HG02884 (cell line): ENCODE measurements at regions not wholly inside any gene's neighbourhood (a gene's known extent, or its start where the extent isn't known, plus 50 kb on each side); places are given as distances from the start of the nearest gene placed in this dataset.
A peak's percentile ranks its signal among the peaks of the same experiment; 100 is the strongest.
"Not testable (repeated sequence)": the region's sequence is repeated elsewhere in the genome, so short reads cannot be mapped to it uniquely, and the experiment has no call there.

Experiments used
- ATAC-seq: cut with Tn5 transposase; IDR thresholded peaks from one replicate; pipeline ENCODE4 v1.9.1; 2021; ENCODE audit warnings: mild to moderate bottlenecking, moderate library complexity; ENCODE audit not compliant: unreplicated experiment

DNA sequence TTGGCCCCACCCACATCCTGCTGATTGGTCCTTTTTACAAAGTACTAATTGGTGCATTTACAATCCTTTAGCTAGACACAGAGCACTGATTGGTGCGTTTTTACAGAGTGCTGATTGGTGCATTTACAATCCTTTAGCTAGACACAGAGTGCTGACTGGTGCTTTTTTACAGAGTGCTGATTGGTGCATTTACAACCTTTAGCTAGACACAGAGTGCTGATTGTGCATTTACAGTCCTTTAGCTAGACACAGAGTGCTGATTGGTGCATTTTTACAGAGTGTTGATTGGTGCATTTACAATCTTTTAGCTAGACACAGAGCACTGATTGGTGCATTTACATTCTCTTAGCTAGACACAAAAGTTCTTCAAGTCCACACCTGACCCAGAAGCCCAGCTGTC is 144.2 kb upstream of the XIRP2 start:
- ATAC-seq: not testable (repeated sequence)

GRCh38 chr2:166743482-166743881 is 144.8 kb upstream of the XIRP2 start:
- ATAC-seq: not testable (repeated sequence)

DNA sequence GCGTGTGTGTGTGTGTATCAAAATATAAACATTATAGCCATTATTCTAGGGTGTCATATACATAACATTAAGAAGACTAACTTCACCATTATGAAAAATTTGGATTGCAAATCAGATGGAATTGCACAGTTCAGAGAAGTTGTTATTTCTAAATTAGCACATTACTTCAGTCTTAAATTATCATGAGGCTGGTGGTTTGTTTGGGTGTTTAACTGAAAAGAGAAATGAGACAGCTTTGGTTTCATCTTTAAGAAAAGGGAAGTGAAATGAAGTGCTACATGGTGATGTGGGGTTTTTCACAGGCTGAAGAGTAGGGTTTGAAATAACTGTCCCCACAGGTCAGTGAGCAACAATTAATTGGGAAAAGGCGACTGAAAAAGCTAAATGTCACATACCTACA is 161.2 kb upstream of the XIRP2 start:
- ATAC-seq: peak; percentile 100

GRCh38 chr2:166725927-166726924 is 162.1 kb upstream of the XIRP2 start:
- ATAC-seq: no peak

GRCh38 chr2:166716968-166717367 is 171.3 kb upstream of the XIRP2 start:
- ATAC-seq: no peak

- no peak for ATAC-seq
Observed at GRCh38 chr2:166700079-166700478, 188.2 kb upstream of the XIRP2 start.

DNA sequence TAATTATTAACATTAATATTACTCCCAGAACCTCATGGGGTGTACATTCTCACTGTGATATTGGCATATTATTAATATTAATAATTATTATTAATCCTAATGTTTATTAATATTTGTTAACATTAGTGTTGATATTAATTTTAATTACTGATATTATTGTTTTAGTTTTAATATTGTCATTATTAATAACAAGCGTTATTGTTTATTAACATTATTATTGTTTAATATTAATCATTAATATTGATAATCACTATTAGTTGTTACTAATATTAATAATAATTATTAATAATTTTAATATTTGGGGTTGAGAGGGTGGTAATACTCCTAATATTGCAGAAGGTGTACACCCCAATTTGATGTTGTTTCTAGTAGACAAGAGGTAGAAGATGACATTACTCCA is 193.1 kb upstream of the XIRP2 start:
- ATAC-seq: no peak

DNA sequence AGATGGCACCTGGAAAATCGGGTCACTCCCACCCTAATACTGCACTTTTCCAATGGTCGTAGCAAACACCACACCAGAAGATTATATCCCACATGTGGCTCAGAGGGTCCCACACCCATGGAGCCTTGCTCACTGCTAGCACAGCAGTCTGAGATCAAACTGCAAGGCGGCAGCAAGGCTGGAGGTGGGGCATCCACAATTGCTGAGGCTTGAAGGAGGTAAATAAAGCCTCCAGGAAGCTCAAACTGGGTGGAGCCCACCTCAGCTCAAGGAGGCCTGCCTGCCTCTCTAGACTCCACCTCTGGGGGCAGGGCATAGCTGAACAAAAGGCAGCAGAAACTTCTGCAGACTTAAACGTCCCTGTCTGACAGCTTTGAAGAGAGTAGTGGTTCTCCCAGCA is 192.0 kb upstream of the SCN7A start:
- not testable (repeated sequence) for ATAC-seq

DNA sequence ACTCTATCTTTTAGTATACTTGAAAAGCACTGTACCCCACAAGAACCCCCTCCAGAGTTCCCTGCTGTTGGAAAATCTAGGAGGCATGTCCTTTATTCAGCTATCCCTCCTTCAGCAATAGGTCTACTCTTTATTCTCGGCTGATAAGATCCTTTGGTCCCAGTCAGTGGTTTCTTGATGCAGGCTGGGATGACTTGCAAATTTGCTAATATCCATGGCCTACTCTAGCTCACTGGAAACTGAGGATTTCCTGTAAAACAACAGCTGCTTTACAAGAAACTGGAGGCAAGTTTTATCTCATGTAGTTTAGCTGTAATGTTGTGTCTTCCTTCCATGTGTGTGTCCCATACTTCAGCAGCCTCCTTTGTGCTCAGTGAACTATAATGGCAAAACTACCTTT is 183.9 kb upstream of the SCN7A start:
- no peak for ATAC-seq

DNA sequence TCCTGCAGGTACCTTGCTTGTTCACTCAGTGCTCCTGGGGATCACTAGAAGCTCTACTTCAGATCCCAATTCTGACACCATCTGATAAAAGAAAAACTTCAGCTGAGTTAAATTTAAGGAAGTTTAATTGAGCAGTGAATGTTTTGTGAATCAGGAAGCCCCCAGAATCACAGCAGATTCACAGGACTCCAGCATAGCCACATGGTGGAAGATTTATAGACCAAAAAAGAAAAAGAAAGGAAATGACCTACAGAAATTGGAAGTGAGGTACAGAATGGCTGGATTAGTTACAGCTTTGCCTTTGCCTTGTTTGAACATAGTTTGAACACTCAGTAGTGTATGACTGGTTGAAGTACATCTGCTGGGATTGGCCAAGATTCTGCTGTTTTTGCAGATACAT is 182.7 kb upstream of the SCN7A start:
- ATAC-seq: no peak

DNA sequence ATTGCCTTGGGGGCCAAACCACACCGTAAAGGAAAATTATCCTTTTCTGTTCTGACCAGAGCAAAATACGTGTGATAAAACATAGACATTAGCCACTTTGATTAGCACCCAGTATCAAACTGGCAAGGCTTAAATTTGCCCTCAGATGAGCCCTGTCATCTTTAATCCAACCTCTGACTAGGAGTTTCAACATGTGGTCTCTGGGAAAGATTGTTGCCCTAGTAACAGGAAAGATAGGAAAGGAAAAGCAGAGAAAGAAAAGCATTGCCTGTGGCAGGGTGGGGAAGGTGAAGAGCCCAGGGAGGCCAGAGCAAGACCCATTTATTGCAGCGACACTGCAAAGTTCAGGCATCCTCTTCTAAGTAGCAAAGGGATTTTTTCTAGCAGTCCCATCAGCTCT is 181.5 kb upstream of the SCN7A start:
- no peak for ATAC-seq

DNA sequence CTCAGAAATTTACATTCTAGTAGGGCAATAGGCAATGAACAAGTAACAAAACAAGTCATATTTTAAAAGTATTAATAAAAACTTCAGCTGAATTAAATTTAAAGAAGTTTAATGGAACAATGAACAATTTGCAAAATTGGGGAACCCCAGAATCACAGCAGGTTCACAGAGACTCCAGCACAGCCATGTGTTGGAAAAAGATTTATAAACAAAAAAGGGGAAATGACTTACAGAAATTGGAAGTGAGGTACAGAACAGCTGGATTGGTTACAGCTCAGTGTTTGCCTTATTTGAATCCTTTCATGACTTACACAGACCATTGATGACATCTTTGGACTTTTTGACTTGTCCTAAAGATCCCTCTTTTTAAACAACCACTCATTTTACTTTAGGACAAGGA is 179.9 kb upstream of the SCN7A start:
- ATAC-seq: no peak

GRCh38 chr2:166671801-166672200 is 177.8 kb upstream of the SCN7A start:
- no peak for ATAC-seq

DNA sequence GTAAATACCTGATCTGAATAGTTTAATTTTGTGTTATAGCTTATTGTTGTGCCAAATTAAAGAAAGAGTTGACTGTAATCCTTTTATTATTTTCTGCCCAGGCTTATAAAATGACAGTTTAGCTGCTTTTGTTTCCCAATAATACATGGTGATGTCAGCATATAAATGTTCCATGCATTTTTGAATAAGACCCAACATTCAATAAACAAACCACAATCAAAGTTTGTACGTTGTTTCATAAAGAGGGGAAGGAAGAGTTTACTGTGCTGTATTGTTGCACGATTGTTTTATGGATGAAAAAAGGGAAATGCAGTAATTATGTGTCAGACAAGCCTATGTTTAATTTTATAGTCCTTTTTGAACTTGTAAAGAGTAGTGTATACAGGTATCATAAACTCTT is 177.2 kb upstream of the SCN7A start:
- no peak for ATAC-seq

GRCh38 chr2:166665991-166666940 is 172.2 kb upstream of the SCN7A start:
- ATAC-seq: no peak

DNA sequence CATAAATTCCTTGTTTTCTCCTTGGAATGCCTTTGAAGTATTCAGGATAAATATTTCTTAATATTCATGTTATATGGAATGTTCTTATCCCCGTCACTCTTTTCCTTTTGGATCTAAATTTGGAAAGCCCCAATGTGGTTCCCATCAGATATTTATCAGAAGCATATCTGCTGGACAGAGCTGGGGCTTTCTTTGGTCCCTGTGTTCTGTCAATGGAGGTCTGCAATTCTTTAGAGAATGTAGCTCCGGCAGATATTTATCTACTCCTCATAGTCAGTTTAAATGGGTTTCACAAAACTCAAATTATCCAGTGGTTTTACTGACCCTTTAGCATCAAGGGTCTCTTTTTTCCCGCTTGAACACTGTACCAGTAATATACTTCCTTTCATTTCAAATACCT is 167.8 kb upstream of the SCN7A start:
- no peak for ATAC-seq

DNA sequence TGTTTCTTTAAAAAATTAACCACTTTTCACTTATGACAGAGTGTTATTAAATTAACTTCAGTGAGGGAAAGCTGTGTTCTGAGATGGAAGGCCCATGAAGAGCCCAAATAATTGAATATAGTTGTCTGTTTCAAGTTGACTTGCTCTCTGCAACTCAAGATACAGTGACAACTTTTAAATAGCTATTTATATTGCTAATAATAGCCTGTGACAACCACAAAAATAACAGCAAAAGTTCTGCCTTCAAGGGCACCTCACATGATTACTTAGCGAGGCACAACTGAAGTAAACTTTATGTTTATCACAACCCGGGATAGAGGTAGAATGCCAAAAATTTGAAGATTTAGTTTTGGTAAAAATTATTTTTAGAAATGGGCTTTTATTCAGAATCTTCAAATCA is 167.3 kb upstream of the SCN7A start:
- ATAC-seq: no peak

DNA sequence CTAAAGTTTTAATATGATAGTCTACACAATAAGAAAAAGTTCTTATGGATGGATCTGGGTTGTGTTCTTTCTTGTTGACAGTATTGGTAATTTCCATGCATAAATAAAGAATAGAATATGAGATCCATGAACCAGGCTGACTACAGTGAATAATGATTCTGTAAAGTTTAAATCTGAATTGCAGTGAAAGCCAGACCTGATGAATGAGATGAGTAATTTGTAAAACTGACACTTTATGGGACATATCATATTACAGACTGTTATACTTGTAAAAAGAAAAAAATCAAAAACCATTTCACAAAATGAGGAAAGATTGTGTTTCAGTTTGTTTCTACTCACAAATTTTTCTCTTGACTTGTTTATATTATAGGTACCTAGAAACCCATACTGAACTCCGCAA is 164.9 kb upstream of the SCN7A start:
- ATAC-seq: no peak

- ATAC-seq: no peak
Observed at GRCh38 chr2:166653185-166653813, 159.2 kb upstream of the SCN7A start.

- ATAC-seq: no peak
Observed at GRCh38 chr2:166651991-166652390, 157.9 kb upstream of the SCN7A start.

- ATAC-seq: no peak
Observed at GRCh38 chr2:166651080-166651675, 157.1 kb upstream of the SCN7A start.
